HG03575 (cell line): ENCODE measurements at regions not wholly inside any gene's neighbourhood (a gene's known extent, or its start where the extent isn't known, plus 50 kb on each side); places are given as distances from the start of the nearest gene placed in this dataset.

Experiments
- ATAC-seq: cut with Tn5 transposase; IDR thresholded peaks from one replicate; pipeline ENCODE4 v1.9.1; 2021; ENCODE audit not compliant: unreplicated experiment, insufficient number of reproducible peaks, low FRiP score; ENCODE audit errors: extremely low read depth

GRCh38 chr5:76030343-76030742, 52.8 kb upstream of the SV2C start:
- no peak for ATAC-seq

GRCh38 chr5:76029739-76030138, 53.4 kb upstream of the SV2C start:
- ATAC-seq: no peak

- no peak for ATAC-seq
These were observed 57.4 kb upstream of the SV2C start for GRCh38 chr5:76025790-76026189.

GRCh38 chr5:76025069-76025468, 58.1 kb upstream of the SV2C start:
- ATAC-seq: no peak

- no peak for ATAC-seq
These were observed 60.6 kb upstream of the SV2C start for GRCh38 chr5:76022611-76023010.

GRCh38 chr5:76021936-76022584, 61.1 kb upstream of the SV2C start:
- no peak for ATAC-seq

GRCh38 chr5:76016258-76016657, 66.9 kb upstream of the SV2C start:
- ATAC-seq: no peak

GRCh38 chr5:76014005-76014404, 69.2 kb upstream of the SV2C start:
- no peak for ATAC-seq

GRCh38 chr5:76007904-76008303, 75.3 kb upstream of the SV2C start:
- ATAC-seq: no peak

- ATAC-seq: no peak
These were observed 82.6 kb upstream of the SV2C start for GRCh38 chr5:76000582-76000981.

- no peak for ATAC-seq
These were observed 89.3 kb upstream of the SV2C start for GRCh38 chr5:75993643-75994520.

- ATAC-seq: no peak
These were observed 90.0 kb upstream of the SV2C start for GRCh38 chr5:75993183-75993582.

GRCh38 chr5:75992753-75993152, 90.4 kb upstream of the SV2C start:
- no peak for ATAC-seq

GRCh38 chr5:75985077-75985476, 98.1 kb upstream of the SV2C start:
- no peak for ATAC-seq

- no peak for ATAC-seq
These were observed 107.7 kb upstream of the SV2C start for GRCh38 chr5:75975496-75975895.

GRCh38 chr5:75965292-75965691, 117.9 kb upstream of the SV2C start:
- no peak for ATAC-seq

GRCh38 chr5:75964008-75964407, 119.2 kb upstream of the SV2C start:
- ATAC-seq: no peak

GRCh38 chr5:75963554-75963953, 119.6 kb upstream of the SV2C start:
- no peak for ATAC-seq

- no peak for ATAC-seq
These were observed 121.4 kb upstream of the SV2C start for GRCh38 chr5:75961818-75962217.

- ATAC-seq: no peak
These were observed 123.1 kb upstream of the SV2C start for GRCh38 chr5:75960129-75960528.
